Activated CD8-positive, alpha-beta memory T cell treated with anti-CD3 and anti-CD28 coated beads, Interleukin-2, amount 10 ng/mL, durations not matched to agents 7 days and 5 days (primary cell): ENCODE measurements at regions not wholly inside any gene's neighbourhood (a gene's known extent, or its start where the extent isn't known, plus 50 kb on each side); places are given as distances from the start of the nearest gene placed in this dataset.

Experiments
- ATAC-seq: fragments of 150-1000 bp; cut with Tn5 transposase; one replicate; pipeline ENCODE4 v1.10.0; 2021; ENCODE audit warnings: moderate library complexity
- CTCF ChIA-PET: fragments of 350-600 bp; sonication (Branson Sonifier 250); formaldehyde crosslinking; loops from one replicate; lab custom pipeline; 2021; ENCODE audit warnings: antibody characterized with exemption; lab: Charles Lee
- DNase-seq: peaks from one replicate; pipeline ENCODE4 v3.0.0-alpha.2; 2020
- H3K27ac Mint-ChIP-seq: one replicate; pipeline ENCODE4 v1.8.0; 2021; ENCODE audit warnings: mild to moderate bottlenecking, mixed read lengths
- H3K27me3 Mint-ChIP-seq: one replicate; pipeline ENCODE4 v1.8.0; 2021; ENCODE audit warnings: mixed read lengths
- H3K36me3 Mint-ChIP-seq: one replicate; pipeline ENCODE4 v1.8.0; 2021; ENCODE audit warnings: mild to moderate bottlenecking, mixed read lengths
- H3K4me1 Mint-ChIP-seq: one replicate; pipeline ENCODE4 v1.8.0; 2021; ENCODE audit warnings: mixed read lengths
- H3K4me3 Mint-ChIP-seq: one replicate; pipeline ENCODE4 v1.8.0; 2021; ENCODE audit warnings: mild to moderate bottlenecking, moderate library complexity, mixed read lengths
- H3K9me3 Mint-ChIP-seq: one replicate; pipeline ENCODE4 v1.8.0; 2022; ENCODE audit warnings: low read depth, mixed read lengths

DNA sequence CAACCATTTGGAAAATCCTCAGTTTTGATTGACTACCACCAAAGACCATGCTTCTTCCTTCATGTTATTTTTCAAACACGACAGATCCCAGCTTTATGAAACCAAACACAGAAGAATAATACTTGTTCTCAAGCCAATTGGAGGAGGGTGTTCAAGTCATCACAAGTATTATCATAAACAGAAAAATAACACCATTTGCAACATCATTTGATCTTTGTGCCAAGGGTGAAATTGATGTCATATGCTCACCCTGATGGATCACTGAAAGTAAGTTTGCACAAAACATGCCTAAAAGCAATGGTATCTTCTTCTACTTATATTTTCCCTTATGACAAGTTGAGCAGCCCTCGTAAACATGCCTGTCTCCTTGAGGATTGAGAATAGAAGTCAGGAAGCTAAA lies 448.0 kb upstream of the ZEB2 start:
- Mint-ChIP-seq H3K4me3 (no peak overlapping the region), H3K27ac (no peak overlapping the region), H3K36me3 (no peaks in the 10 kb centered on the region), H3K27me3 (peaks cover 3% of the 10 kb centered on the region), H3K4me1 (no peaks in the 10 kb centered on the region), H3K9me3 (peaks cover 15% of the 10 kb centered on the region)
- no peak for DNase-seq
- no peak for ATAC-seq
- CTCF ChIA-PET: no interaction called here

- DNase-seq: no peak
- no peak overlapping the region for H3K4me3 Mint-ChIP-seq
- H3K4me1 Mint-ChIP-seq: no peaks in the 10 kb centered on the region
- peaks cover 5% of the 10 kb centered on the region for H3K27me3 Mint-ChIP-seq
- no peaks in the 10 kb centered on the region for H3K36me3 Mint-ChIP-seq
- H3K9me3 Mint-ChIP-seq: peaks cover 15% of the 10 kb centered on the region
- CTCF ChIA-PET: no interaction called here
- no peak overlapping the region for H3K27ac Mint-ChIP-seq
- no peak for ATAC-seq
These were observed 445.3 kb upstream of the ZEB2 start for GRCh38 chr2:144965172-144965571.

GRCh38 chr2:144963031-144963430 lies 443.1 kb upstream of the ZEB2 start:
- H3K27me3 Mint-ChIP-seq: peaks cover 5% of the 10 kb centered on the region
- no peaks in the 10 kb centered on the region for H3K36me3 Mint-ChIP-seq
- no peak for ATAC-seq
- peaks cover 10% of the 10 kb centered on the region for H3K9me3 Mint-ChIP-seq
- H3K27ac Mint-ChIP-seq: no peak overlapping the region
- H3K4me3 Mint-ChIP-seq: no peak overlapping the region
- CTCF ChIA-PET: no interaction called here
- no peak for DNase-seq
- no peaks in the 10 kb centered on the region for H3K4me1 Mint-ChIP-seq

- Mint-ChIP-seq H3K9me3 (peaks cover under 1% of the 10 kb centered on the region), H3K4me1 (no peaks in the 10 kb centered on the region), H3K36me3 (no peaks in the 10 kb centered on the region), H3K27ac (no peak overlapping the region), H3K4me3 (no peak overlapping the region), H3K27me3 (peaks cover 2% of the 10 kb centered on the region)
- DNase-seq: no peak
- ATAC-seq: no peak
- CTCF ChIA-PET: no interaction called here
These were observed 439.5 kb upstream of the ZEB2 start for GRCh38 chr2:144959416-144959815.

GRCh38 chr2:144950899-144951560 lies 431.1 kb upstream of the ZEB2 start:
- Mint-ChIP-seq H3K36me3 (no peaks in the 10 kb centered on the region), H3K4me3 (no peak overlapping the region), H3K27ac (no peak overlapping the region), H3K9me3 (no peaks in the 10 kb centered on the region), H3K4me1 (no peaks in the 10 kb centered on the region), H3K27me3 (peaks cover 9% of the 10 kb centered on the region)
- CTCF ChIA-PET: no interaction called here
- ATAC-seq (no peak), DNase-seq (no peak)

- Mint-ChIP-seq H3K36me3 (no peaks in the 10 kb centered on the region), H3K27me3 (peaks cover 9% of the 10 kb centered on the region), H3K4me1 (no peaks in the 10 kb centered on the region), H3K27ac (no peak overlapping the region), H3K4me3 (no peak overlapping the region), H3K9me3 (no peaks in the 10 kb centered on the region)
- ATAC-seq: no peak
- CTCF ChIA-PET: no interaction called here
- no peak for DNase-seq
These were observed 428.4 kb upstream of the ZEB2 start for GRCh38 chr2:144948205-144948855.

- H3K27ac Mint-ChIP-seq: no peak overlapping the region
- H3K36me3 Mint-ChIP-seq: no peaks in the 10 kb centered on the region
- DNase-seq (no peak), ATAC-seq (no peak)
- peaks cover 11% of the 10 kb centered on the region for H3K27me3 Mint-ChIP-seq
- CTCF ChIA-PET: no interaction called here
- H3K9me3 Mint-ChIP-seq: no peaks in the 10 kb centered on the region
- no peak overlapping the region for H3K4me3 Mint-ChIP-seq
- no peaks in the 10 kb centered on the region for H3K4me1 Mint-ChIP-seq
These were observed 427.8 kb upstream of the ZEB2 start for GRCh38 chr2:144947709-144948037.

DNA sequence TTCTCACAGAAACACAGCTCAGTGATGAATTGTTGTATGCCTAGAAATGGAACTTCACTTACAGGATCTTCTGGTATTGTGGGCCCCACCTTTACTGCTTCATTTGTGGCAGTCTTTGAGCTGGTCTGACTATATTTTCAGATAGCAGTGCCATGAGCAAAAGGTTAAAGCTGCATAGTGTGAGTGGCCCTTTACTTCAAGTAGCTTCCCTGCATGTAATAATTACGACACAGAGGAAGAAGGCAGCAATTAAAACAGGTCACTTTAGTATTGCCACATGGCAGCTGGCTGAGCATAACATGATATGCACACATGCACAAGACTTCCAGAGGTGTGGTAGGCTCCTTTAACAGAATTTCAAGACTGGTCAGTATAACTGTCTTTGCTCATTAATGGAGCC lies 426.3 kb upstream of the ZEB2 start:
- Mint-ChIP-seq H3K36me3 (no peaks in the 10 kb centered on the region), H3K9me3 (no peaks in the 10 kb centered on the region), H3K27me3 (peaks cover 16% of the 10 kb centered on the region), H3K4me1 (no peaks in the 10 kb centered on the region), H3K27ac (no peak overlapping the region), H3K4me3 (no peak overlapping the region)
- DNase-seq (no peak), ATAC-seq (no peak)
- CTCF ChIA-PET: no interaction called here

DNA sequence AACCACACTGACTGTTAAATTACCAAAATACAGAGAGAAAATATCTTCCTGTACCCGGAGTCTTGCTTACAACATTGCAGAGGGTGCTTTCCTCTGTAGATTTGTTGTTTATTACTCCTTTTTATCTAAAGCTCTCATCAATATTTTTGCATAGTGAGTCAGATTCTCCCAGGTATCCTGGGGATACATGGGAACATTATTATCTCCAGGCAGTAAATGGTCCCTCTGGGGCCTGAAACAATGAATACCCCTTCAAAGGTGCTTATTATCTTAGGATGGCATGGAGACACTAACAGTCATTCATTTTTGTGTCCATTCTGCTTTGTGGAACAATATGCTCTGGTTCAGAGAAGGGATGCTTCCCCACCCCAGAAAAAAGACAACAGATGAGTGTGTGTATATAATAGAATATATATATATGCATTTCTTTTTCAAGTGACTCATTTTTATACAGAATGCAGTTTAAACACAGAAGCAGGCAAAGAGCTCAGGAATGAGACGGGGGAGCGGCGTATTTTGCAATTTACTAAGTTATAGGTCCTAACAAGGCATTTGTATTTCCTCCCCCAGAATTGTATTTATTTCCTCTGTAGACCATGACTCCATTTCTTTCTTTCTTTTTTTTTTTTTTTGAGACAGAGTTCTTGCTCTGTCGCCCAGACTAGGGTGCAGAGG lies 424.8 kb upstream of the ZEB2 start:
- CTCF ChIA-PET: no interaction called here

GRCh38 chr2:144943986-144944385 lies 424.1 kb upstream of the ZEB2 start:
- no peak overlapping the region for H3K27ac Mint-ChIP-seq
- peaks cover 15% of the 10 kb centered on the region for H3K27me3 Mint-ChIP-seq
- no peaks in the 10 kb centered on the region for H3K9me3 Mint-ChIP-seq
- no peak for ATAC-seq
- CTCF ChIA-PET: no interaction called here
- no peaks in the 10 kb centered on the region for H3K36me3 Mint-ChIP-seq
- no peak for DNase-seq
- H3K4me1 Mint-ChIP-seq: no peaks in the 10 kb centered on the region
- H3K4me3 Mint-ChIP-seq: no peak overlapping the region

More for the DNA sequence above, 424.8 kb upstream of the ZEB2 start:
- Mint-ChIP-seq H3K4me1 (no peaks in the 10 kb centered on the region), H3K27me3 (peaks cover 17% of the 10 kb centered on the region), H3K4me3 (no peak overlapping the region), H3K27ac (no peak overlapping the region), H3K9me3 (no peaks in the 10 kb centered on the region), H3K36me3 (no peaks in the 10 kb centered on the region)
- DNase-seq: no peak
- no peak for ATAC-seq

GRCh38 chr2:144943293-144943941 lies 423.5 kb upstream of the ZEB2 start:
- H3K36me3 Mint-ChIP-seq: no peaks in the 10 kb centered on the region
- H3K27me3 Mint-ChIP-seq: peaks cover 14% of the 10 kb centered on the region
- H3K27ac Mint-ChIP-seq: no peak overlapping the region
- no peaks in the 10 kb centered on the region for H3K9me3 Mint-ChIP-seq
- no peak overlapping the region for H3K4me3 Mint-ChIP-seq
- CTCF ChIA-PET: no interaction called here
- DNase-seq: no peak
- no peak for ATAC-seq
- H3K4me1 Mint-ChIP-seq: no peaks in the 10 kb centered on the region

GRCh38 chr2:144942516-144943256 lies 422.8 kb upstream of the ZEB2 start:
- DNase-seq (no peak), ATAC-seq (no peak)
- Mint-ChIP-seq H3K27ac (no peak overlapping the region), H3K27me3 (peaks cover 14% of the 10 kb centered on the region), H3K9me3 (no peaks in the 10 kb centered on the region), H3K4me3 (no peak overlapping the region), H3K36me3 (no peaks in the 10 kb centered on the region), H3K4me1 (no peaks in the 10 kb centered on the region)
- CTCF ChIA-PET: no interaction called here

DNA sequence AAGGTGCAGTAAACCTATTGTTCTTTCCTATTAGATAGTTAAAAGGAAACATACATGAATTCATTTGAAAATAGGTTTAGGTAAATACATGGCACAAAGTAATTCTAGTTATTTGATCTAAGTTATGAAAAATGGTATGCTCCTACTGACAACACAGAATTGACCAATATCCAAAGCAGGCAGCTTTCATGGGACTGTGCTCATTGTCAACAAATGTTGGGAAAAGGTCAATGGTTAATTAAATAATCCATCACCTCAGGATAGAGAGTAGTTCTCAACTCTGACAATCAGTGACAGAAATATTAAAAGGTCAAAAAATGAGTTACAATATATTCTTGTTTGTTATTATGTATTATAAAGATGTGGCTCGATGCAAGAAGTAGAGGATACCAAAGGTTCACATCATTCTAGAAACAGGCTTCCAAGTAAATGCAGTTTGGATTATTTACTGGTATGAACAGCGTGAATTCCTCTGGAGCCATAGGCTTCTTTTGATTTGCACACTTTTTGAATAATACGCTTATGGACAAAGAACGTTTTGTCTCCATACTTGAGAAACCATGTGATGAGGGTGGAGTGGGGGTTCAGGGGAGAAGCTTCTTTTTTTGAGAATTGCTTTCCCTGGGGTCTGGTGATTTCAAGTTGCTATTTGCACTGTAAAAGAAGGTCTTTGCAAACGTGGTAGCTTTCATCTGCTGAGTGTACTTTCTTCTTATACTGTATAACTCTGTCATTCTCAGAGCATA lies 422.0 kb upstream of the ZEB2 start:
- no peak for ATAC-seq
- H3K4me3 Mint-ChIP-seq: no peak overlapping the region
- no peaks in the 10 kb centered on the region for H3K36me3 Mint-ChIP-seq
- peaks cover 15% of the 10 kb centered on the region for H3K27me3 Mint-ChIP-seq
- no peak overlapping the region for H3K27ac Mint-ChIP-seq
- H3K9me3 Mint-ChIP-seq: no peaks in the 10 kb centered on the region
- DNase-seq: no peak
- CTCF ChIA-PET: no interaction called here
- H3K4me1 Mint-ChIP-seq: no peaks in the 10 kb centered on the region
